Stimulated activated CD4-positive, alpha-beta T cell treated with anti-CD3 and anti-CD28 coated beads, Interleukin-4, amount 100 ng/mL, for 48 hours (primary cell): ENCODE measurements at regions not wholly inside any gene's neighbourhood (a gene's known extent, or its start where the extent isn't known, plus 50 kb on each side); places are given as distances from the start of the nearest gene placed in this dataset.

Experiments
- DNase-seq, 2 donors: peaks; one replicate each; pipeline ENCODE4 v3.0.0-alpha.2; 2020; ENCODE audit warnings: low read depth in 2 of 2

DNA sequence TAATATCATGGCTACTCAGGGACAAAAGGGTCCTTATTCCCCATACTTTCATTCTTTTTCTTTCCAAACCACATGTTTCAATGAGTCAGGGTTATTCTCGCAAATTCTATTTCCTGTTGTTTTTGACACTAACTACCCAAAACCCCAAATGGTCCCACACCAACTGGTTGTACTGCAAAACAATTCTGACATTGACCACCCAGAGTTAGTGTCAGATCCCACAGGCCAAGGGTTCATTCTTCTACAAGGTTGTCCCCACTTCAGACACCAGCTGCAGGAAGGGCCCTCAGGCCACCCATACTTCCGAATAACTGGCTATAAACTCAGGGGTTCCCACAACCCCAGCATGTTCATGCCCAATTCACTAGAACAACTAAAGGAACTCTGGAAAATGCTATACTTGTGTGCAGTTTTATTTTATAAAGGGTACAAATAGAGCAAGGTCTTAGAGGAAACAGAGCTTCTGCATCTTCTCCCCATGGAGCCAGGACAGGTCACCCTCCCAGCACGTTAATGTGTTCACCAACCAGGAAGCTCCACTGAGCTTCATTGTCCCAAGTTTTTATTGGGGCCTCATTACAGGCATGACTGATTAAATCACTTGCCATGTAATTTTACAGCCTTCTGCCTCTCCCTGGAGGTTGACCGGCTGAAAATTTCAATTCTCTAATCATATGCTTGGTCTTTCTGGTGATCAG is 334.8 kb downstream of the DRD1 start:
- DNase-seq: no peak

DNA sequence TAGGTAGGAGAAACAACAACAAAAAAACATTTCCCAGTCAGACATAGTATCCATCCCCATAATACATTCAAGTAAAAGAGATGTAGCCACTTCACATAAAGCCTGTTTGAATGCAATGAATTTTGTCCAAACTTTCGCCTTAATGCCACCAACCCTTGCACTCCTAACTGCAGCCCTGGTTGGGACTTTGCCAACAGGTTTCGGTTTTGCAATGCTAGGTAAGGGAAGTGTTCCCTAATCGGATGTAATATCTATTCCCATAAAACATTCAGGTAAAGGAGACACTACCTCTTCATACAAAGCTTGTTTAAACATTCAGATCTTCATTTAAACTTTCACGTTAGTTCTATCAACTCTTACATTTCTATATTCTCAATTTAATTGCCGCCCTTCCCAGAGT is 336.1 kb downstream of the DRD1 start:
- DNase-seq: no peak

DNA sequence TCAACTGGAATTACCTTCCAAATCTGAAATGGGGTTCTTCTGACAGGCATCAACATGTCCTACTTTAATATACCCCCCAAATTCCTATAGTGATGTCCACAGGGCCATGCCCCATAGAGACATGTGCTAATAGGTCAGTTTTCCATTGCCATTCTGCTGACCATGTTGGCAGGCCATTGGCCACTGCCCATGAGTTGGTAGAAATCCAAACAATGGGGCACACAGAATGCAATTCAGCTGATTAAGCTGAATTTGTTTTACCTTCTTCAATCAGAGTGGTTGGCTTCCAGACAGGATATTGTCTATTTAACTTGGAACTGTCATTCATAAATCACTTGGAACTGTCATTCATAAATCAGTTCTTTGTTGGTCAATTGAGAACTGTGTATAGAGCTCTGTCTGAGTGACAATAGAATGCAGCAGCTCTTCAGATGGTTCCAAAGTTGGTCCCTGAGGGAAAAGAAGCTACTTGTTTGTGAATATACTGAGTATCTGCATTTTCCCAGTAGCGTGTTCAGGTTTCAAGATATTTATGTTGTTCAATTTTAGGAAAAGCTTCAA is 336.9 kb downstream of the DRD1 start:
- no peak for DNase-seq

DNA sequence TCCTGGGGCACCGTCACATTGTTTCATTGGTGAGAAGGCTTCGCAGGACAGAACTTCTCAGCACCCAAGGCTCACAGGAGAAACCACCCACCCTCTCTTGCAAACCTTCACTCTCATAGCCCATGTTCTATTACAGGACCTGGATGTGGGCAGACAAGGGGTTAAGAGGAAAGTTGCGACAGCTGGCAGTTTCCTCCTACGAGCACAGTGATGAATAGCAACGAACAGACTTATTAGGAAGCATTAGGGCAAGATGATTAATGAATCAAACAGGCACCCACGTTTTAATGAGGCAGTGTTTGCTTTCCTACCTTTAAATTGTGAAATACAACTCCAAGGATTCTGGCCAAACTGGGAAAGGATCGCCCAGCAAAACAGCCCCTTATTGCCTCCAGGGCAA is 339.3 kb downstream of the DRD1 start:
- DNase-seq: no peak

DNA sequence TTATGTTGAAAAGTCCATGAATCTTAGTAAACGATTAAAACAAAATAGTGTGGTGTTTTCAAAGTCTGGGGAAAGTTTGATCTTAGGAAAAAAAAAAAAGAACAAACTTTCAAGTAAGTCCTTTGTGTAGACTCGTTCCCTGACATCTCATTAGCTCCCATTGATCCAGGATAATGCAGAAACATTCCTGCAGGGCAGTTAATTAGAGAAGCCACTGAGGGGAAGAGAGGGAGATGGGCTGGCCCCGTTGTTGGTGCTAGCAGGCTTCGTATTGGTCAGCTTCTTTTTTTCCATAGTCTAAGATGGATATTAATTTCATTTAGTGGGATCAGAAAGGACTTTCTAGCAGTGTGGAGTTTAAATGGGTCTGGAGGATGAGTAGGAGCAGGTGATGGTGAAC is 340.2 kb downstream of the DRD1 start:
- no peak for DNase-seq

DNA sequence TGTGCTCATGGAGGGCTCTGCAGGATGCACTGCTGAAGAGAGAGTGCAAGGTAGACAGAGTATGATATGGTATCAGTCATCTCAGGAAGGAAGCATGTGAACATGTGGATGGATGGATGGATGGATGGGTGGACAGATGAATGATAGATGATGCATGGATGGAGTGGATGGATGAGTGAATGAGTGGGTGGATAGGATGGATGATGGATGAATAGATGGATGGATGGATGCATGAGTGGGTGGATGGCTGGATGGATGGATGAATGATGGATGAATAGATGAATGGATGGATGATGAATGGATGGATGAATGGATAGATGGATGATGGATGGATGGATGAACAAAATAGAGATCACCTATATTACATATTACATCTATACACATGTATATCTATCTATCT is 341.3 kb downstream of the DRD1 start:
- no peak for DNase-seq

DNA sequence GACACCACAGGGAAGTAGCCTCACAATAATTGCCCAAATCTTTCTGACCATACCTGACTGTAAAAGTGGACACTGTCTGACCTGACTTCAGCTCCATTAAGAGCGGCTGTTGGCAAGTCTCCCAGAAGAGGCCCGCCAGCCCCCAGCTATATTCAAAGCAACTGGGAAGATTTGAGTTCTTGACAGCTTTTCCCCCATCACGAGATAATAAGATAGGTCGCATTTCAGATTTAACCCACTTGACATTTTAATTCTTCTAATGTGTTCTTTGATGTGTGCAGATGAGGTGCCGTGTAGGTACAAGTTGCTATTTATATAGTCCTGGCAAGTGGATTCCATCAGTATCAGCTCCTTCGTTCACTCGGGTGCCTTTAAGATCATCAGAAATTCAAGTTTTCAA is 345.7 kb downstream of the DRD1 start:
- DNase-seq: no peak

DNA sequence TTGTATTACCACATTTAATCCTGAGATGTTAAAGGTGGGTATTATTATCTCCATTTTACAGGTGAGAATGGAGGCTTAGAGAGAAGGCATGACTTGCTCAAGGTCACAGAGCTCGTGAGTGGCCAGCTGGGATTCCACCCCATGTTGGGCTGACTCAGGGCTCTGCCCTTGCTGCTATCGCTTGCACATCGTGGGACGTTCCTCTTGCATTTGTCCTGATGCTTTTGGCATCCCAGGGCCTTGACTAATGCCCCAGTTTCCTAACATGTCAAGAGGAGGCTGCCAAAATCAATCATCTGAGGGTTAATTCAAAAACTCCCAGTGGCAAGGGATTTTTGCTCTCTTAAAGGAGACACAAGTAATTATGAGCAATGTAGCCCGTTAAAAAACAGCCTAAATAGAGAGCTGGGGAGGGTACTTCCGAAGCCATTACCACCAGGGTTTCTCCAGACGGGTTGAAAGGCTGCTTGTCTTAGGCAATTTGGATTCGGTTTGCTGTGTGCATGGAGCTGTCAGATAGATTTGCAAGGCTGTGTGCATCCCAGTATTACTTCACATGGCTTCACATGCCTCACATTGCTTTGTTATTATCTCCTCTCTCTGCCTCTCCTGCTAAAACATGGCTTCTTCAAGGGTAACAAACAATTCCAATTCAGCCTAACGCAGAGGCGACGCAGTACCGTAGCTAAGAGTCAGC is 347.4 kb downstream of the DRD1 start:
- DNase-seq: no peak

DNA sequence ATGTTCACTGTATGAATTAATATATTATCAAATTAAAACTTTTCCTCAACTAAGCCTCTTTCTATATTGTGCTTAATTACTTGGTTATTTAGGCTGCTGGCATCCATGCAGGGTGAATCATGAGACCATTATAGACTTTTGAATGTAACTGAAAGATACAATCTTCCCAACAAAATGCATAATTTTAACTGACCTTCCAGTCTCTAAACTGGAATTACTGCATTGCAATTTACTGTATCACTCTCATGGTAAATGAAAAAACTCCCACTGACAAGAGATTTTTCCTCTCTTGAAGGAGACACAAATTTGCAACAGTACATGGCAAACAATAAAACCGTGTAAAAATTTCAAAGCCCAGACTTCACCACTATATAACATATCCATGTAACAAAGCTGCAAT is 349.5 kb downstream of the DRD1 start:
- no peak for DNase-seq

DNA sequence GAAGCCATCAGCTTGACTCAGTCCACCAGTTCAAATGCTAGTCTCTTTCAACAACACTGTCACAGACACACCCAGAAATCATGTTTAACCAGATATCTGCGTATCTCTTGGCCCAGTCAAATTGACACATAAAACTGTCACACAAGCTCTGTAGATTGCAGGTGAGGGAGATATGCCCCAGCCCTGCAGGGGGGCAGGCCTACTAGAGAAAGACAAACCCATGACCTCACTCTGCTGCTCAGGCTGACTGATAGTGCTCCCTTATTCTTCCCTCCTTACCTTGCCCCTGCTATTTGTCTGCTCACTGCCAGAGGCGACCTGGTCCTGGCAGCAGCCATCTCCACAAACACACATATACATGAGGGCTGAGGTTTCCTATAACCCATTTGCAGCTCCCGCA is 351.3 kb downstream of the DRD1 start:
- DNase-seq: no peak

DNA sequence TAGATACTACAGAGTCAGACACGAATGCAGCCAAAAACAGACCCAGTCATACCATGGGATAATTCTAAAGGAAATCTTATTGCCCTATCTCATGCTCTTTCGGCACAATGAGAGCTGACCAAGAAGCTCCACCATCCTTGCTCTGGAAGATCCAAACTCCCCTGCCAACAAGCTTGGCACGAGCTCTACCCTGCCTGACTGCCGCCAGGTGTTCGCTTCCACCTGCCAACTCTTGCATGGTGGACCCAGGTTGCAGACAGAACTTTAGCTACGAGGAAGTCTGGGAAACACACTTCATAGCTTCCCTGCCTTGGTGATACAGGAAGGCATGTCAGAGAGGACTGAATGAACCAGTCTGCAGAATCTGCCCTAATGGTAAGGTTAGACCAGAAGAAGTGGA is 355.0 kb downstream of the DRD1 start:
- no peak for DNase-seq

DNA sequence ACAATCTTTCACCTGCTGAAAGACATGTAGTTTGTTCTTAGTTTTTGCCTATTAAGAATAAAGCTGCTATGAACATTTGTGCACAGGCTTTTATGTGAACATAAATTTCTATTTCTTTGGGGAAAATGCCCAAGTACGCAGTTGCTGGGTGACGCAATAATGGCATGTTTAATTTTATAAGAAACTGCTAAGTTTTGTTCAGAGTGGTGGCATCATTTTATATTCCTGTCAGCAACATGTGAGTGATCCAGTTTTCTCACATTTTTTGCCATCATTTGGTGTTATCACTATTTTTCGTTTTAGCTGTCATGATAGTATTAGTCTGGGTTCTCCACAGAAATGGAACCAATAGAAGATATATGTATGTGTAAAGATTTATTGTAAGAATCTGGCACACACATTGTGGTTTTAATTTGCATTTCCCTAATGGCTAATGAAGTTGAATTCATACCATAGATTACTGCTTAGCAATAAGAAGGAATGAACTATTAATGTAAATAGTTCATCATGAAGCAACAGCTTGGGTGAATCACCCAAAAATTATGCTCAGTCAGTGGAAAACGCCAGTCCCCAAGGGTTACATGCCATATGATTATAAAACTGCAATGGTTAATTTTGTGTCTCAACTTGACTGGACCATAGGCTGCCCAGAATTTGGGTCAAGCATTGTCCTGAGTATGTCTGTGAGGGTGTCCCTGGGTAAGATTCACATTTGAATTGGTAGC is 358.6 kb downstream of the MSX2 start:
- DNase-seq: no peak

DNA sequence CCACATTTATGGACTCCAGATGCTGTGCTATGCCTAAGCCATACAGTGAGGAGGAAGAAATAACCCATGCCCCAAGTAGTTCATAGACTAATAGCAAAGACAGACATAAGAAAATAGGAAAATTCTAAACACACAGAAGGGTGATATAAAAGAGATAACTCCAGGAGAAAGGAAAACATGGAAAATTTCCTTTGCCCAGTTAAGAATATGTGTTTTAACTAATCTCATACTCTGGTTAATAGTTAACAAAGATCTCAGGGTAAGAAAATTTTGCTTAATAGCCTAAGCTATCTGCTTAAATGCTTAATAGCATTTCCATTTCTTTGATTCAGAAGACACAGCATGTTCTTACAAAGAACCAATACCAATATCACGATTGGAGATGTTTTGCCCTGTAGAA is 358.0 kb downstream of the MSX2 start:
- DNase-seq: no peak

DNA sequence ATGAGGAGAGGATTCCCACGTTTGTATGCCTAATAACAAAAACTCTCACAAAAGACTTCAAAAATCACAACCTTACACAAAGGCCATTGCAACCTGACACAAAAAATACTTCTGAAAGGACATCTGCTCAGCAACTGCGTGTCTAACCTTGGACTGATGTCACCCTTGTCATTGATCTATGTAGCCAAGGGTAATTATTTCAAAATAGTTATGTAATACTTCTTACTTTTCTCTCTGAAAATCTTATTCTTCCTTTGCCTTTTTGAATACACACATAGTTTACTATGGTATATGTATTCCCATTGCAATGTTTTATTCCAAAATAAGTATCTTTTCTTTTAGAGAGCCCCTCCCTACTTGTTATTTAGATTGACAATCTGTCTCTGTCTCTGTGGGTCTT is 355.3 kb downstream of the MSX2 start:
- no peak for DNase-seq

DNA sequence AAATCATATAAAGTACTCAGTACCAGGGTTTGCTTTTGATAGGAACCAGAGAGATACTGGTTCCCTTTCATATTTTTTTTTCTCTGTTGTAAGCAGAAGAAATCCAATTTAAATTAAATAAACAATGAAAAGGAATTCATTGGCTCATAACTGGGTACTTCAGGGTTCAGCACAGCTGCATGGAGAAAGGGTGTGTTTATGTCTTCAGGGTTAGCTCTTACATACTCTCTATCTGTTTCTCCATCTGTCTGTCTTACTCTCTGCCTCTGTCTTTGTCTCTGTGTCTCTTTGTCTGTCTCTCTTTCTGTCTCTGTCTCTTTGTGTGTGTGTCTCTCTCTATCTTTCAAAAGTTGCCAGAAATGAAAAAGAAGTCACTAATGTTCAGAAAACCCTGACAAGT is 345.9 kb downstream of the MSX2 start:
- no peak for DNase-seq

DNA sequence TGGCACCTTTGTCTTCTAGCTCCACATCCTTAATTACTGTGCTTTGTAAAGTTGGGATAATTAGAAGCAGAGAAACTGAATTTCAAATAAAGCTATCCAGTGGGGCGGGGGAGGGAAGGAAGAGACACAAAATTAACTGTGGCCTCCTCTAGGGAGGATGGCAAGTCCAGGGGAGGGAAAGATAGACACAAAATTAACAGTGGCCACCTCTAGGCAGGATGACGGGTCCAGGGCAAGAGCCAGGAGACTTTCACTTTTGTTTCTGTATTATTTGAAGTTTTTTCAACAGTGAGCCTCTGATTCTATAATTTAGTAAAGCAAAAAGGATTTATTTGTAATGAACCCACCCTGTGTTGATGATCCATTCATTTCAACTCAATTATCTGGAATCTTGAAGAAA is 335.9 kb downstream of the MSX2 start:
- DNase-seq: no peak

DNA sequence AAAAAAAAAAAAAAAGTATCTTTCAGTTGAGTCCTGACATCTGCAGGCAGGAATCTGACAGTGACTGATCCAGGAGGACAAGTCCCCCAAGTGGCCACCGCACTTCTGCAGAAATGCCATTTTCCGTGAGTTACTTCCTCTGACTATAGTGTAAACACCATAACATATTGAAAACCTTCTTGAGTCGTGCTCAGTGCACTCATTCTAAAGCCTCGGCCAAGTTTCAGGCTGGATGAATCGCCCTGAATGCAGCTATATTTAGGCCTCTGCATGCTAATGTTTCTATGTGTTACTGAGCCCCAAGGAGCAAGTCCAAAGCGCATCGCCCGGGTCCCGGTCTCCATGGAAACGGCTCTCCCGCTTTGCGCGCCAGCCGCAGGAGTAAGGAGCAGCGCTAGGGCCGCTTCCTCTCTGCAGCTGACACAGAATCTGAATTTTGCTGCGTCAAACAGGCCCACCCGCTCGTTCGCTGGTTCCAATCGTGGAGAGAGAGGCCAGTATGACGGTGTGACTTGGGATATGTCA is 335.4 kb downstream of the MSX2 start:
- peak; percentile 1 to 5 for DNase-seq

DNA sequence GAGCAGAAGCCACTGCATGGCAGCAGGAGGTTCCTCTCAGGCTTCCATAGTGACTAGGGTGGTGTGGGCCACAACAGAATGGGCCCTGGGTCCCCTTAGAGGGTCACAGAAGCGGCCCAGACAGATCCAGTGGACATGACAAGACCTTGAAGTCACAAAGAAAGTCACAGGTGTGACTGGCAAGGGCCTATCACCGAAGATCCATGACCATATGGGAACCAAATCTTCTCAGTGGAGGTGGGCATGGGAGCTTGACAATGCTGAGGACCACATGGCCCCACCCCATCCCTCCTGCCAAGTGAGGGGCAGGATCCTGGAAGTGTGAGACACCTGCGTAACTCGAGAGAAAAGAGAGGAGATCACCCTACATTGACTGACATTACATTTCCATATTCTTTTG is 332.4 kb downstream of the MSX2 start:
- no peak for DNase-seq

DNA sequence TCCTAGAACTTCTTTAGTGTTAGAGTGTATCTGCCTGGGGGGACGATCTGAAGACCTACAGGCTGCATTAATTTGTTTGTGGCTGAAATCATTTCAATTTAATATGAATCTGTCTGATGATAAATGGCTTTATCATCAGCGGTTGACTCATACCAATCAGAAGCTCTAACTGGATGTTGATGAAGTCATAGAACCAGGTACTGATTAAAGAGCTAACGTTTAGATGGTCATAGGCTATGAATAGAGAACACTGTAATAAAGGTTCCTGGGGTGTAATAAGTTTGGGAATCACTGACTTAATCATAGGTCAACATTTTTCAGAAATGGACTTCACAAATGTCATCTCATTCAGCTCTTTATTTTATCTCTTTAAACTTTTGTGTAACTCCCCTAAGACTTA is 329.9 kb downstream of the MSX2 start:
- no peak for DNase-seq

DNA sequence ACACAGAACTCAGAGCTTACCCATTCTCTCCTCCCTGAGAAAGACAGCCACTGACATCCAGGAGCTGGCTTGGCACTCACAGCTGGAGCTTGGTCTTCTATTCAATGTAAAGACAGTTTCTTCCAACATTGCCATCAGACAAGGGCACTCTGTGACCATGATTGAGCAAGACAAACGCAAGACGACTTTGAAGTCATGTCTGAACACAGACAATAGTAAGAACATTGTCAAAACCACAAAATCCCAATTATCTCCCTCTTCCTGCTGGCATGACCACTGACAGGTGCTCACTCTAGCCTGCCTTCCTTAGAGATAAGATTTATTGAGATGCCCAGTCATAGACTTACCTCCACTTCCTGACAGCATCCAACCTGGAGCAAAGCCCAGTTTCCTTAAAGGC is 328.0 kb downstream of the MSX2 start:
- DNase-seq: no peak

DNA sequence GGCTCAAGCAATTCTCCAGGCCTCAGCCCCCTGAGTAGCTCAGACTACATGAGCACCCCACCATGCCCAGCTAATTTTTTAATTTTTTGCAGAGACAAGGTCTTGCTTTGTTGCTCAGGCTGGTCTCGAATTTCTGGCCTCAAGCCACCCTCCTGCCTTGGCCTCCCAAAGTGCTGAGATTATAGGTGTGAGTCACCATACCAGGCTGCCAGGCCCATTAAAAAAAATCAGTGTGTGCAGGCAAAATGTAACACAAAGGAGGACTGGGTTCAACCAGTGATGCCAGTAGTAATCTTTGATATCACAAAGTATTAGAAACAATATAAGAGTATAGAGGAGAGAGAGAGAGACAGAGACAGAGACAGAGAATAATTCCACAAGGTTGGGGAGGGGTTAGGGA is 322.7 kb downstream of the MSX2 start:
- no peak for DNase-seq

DNA sequence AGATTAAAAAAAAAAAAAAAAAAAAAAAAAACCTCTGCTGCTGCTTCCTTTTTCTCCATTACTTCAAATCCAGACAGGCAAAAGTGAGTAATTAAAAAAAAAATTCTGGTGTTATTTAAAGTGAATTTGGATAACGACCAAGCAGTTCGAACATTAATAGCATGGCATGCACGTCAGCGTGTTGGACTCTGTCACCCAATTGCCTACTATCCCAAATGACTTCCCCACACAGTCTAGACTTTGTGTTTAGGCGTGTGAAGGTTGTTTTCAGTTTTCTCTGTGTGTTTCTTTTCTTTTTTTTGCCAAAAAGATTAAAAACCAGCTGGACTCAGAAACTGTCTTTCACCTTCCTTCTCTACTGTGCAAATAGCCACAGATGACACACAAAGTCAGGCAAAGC is 321.4 kb downstream of the MSX2 start:
- no peak for DNase-seq

DNA sequence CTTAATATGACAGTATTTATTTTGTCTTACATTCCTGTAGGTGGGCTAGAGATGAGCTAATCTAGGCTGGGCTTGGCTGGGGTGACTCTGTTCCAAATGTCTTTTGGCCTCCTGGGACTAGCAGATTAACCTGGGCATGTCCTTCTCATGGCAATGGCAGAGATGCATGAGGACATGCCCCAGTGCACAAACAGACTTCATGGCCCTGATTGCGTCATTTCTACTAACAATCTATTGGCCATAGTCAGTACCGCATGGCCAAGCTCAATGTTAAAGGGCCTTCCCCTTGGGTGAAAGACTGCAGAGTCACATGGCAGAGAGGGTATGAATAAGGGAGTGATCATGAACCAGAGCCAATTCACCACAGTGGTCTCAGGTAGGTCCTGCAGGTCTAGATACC is 313.4 kb downstream of the MSX2 start:
- DNase-seq: no peak
